Loucy (cell line): ENCODE measurements at regions not wholly inside any gene's neighbourhood (a gene's known extent, or its start where the extent isn't known, plus 50 kb on each side); places are given as distances from the start of the nearest gene placed in this dataset.

Source experiments
- H2AFZ ChIP-seq: fragments of 200-600 bp; sonication (generic); 2 replicates; pipeline ENCODE4 v1.6.0; 2016; ENCODE audit warnings: antibody characterized with exemption, mild to moderate bottlenecking, low read length, moderate library complexity
- H3F3A ChIP-seq: fragments of 200-600 bp; 2 replicates; pipeline ENCODE4 v1.6.0; 2016; ENCODE audit warnings: antibody characterized with exemption, low read depth, mild to moderate bottlenecking
- H3K27me3 ChIP-seq: fragments of 200-600 bp; sonication (generic); 2 replicates; pipeline ENCODE4 v1.6.1; 2014; ENCODE audit warnings: low read length, mild to moderate bottlenecking; ENCODE audit not compliant: insufficient read depth, poor library complexity, severe bottlenecking
- H3K36me3 ChIP-seq: fragments of 200-600 bp; sonication (generic); 2 replicates; pipeline ENCODE4 v1.6.1; 2016; ENCODE audit warnings: low read length; ENCODE audit not compliant: insufficient read depth
- H3K4me1 ChIP-seq: fragments of 200-600 bp; sonication (generic); 2 replicates; pipeline ENCODE4 v1.5.1; 2014; ENCODE audit warnings: low read length, mild to moderate bottlenecking; ENCODE audit not compliant: insufficient read depth, poor library complexity, severe bottlenecking
- H3K4me2 ChIP-seq: fragments of 200-600 bp; sonication (generic); 2 replicates; pipeline ENCODE4 v1.6.0; 2014; ENCODE audit warnings: antibody characterized with exemption, low read length, low read depth, mild to moderate bottlenecking; ENCODE audit not compliant: poor library complexity, severe bottlenecking
- H3K4me3 ChIP-seq: fragments of 200-600 bp; sonication (generic); 2 replicates; pipeline ENCODE4 v1.5.1; 2014; ENCODE audit warnings: low read length, mild to moderate bottlenecking, mixed read lengths; ENCODE audit not compliant: poor library complexity, severe bottlenecking
- H3K79me2 ChIP-seq: fragments of 200-600 bp; sonication (generic); 2 replicates; pipeline ENCODE4 v1.6.1; 2014; ENCODE audit warnings: low read length; ENCODE audit not compliant: insufficient read depth
- H3K9ac ChIP-seq: fragments of 200-600 bp; sonication (generic); 2 replicates; pipeline ENCODE4 v1.6.0; 2014; ENCODE audit warnings: mild to moderate bottlenecking, low read depth, low read length, moderate library complexity; ENCODE audit not compliant: poor library complexity, severe bottlenecking
- H3K9me2 ChIP-seq: fragments of 200-600 bp; sonication (generic); replicated peaks from 2 replicates; pipeline ENCODE4 v1.6.1; 2016; ENCODE audit warnings: low read depth, low read length, mixed read lengths
- H3K9me3 ChIP-seq: fragments of 200-600 bp; sonication (generic); 2 replicates; pipeline ENCODE4 v1.6.1; 2014; ENCODE audit warnings: mild to moderate bottlenecking, antibody characterized with exemption, low read length, low read depth; ENCODE audit not compliant: insufficient read depth
- H4K20me1 ChIP-seq: fragments of 200-600 bp; sonication (generic); 2 replicates; pipeline ENCODE4 v1.6.0; 2014; ENCODE audit warnings: antibody characterized with exemption, low read length, mild to moderate bottlenecking; ENCODE audit not compliant: insufficient read depth, poor library complexity, severe bottlenecking
- CTCF ChIP-seq: fragments of 200-600 bp; sonication (generic); conservative IDR thresholded peaks from 2 replicates; pipeline ENCODE4 v1.5.1; 2014; ENCODE audit warnings: mild to moderate bottlenecking, antibody characterized with exemption, low read length
- EZH2phosphoT487 ChIP-seq: fragments of 200-600 bp; IDR thresholded peaks from 2 replicates; pipeline ENCODE4 v1.6.1; 2018; ENCODE audit warnings: antibody characterized with exemption, mild to moderate bottlenecking, moderate library complexity, borderline replicate concordance

DNA sequence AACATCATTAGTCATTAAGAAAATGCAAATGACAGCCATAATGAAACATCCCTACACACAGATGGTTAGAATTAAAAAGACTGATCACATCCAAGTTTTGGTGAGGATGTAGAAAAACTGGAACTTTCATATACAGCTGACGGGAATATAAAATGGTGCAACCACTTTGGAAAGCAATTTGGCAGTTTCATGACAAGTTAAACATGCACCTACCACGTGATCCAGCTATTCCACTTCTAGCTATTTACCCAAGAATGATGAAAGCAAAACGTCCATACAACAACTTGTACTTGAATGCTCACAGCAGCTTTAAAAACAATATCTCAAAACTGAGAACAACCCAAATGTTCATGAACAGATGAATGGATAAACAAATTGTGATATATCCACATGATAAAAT is 77.9 kb upstream of the AVPR1A start:
- no peak for TF ChIP-seq CTCF
- TF ChIP-seq EZH2phosphoT487, result no peak

GRCh38 chr12:63226792-63227463 is 75.9 kb upstream of the AVPR1A start:
- Histone ChIP-seq H3K4me2 (no peak overlapping the region), H4K20me1 (no peaks in the 10 kb centered on the region), H3K79me2 (no peaks in the 10 kb centered on the region), H2AFZ (no peak overlapping the region), H3K9me2 (no peaks in the 10 kb centered on the region), H3K9me3 (no peaks in the 10 kb centered on the region), H3F3A (no peaks in the 10 kb centered on the region), H3K4me1 (peaks cover 7% of the 10 kb centered on the region), H3K27me3 (no peaks in the 10 kb centered on the region), H3K36me3 (no peaks in the 10 kb centered on the region), H3K4me3 (no peak overlapping the region), H3K9ac (no peak overlapping the region)
- TF ChIP-seq CTCF, result no peak
- TF ChIP-seq EZH2phosphoT487, result no peak

More for the DNA sequence above, 77.9 kb upstream of the AVPR1A start:
- no peaks in the 10 kb centered on the region for H4K20me1 ChIP-seq
- H3K9me3 ChIP-seq, result no peaks in the 10 kb centered on the region
- H3K4me1 ChIP-seq, result peaks cover 6% of the 10 kb centered on the region
- no peak overlapping the region for H3K9ac ChIP-seq
- H3F3A ChIP-seq, result no peaks in the 10 kb centered on the region
- no peaks in the 10 kb centered on the region for H3K79me2 ChIP-seq
- no peak overlapping the region for H3K4me3 ChIP-seq
- no peaks in the 10 kb centered on the region for H3K27me3 ChIP-seq
- no peak overlapping the region for H3K4me2 ChIP-seq
- no peaks in the 10 kb centered on the region for H3K9me2 ChIP-seq
- H3K36me3 ChIP-seq, result no peaks in the 10 kb centered on the region
- H2AFZ ChIP-seq, result no peak overlapping the region

DNA sequence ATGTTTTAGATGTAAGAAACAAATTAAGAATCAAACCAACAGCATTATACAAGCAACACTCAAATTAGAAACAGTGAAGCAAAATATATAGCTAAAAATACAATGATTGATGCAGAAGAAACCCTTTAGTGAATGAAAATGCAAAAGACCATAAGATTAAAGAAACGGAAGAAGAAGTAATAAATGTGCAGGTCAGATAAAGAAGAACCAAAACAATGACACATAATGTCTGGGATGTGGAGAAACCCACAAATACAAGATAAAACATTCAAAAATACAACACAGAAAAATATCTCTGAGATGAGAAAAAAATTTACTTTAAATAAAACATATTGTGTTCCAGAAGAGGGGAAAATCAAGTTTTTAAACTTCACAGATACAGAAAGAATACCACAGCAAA is 73.4 kb upstream of the AVPR1A start:
- Histone ChIP-seq H3K27me3 (no peaks in the 10 kb centered on the region), H2AFZ (no peak overlapping the region), H3K79me2 (no peaks in the 10 kb centered on the region), H3K9ac (no peak overlapping the region), H3K9me2 (no peaks in the 10 kb centered on the region), H3K4me2 (peak overlapping the region; percentile 19), H3K4me1 (peaks cover 7% of the 10 kb centered on the region), H3F3A (no peaks in the 10 kb centered on the region), H3K36me3 (no peaks in the 10 kb centered on the region), H4K20me1 (no peaks in the 10 kb centered on the region), H3K9me3 (no peaks in the 10 kb centered on the region), H3K4me3 (no peak overlapping the region)
- TF ChIP-seq CTCF (no peak), EZH2phosphoT487 (no peak)
